OCI-LY1 (cell line): ENCODE measurements at regions not wholly inside any gene's neighbourhood (a gene's known extent, or its start where the extent isn't known, plus 50 kb on each side); places are given as distances from the start of the nearest gene placed in this dataset.

Source experiments
- H2AFZ ChIP-seq: fragments of 200-600 bp; sonication (generic), shearing (Covaris generic); 2 replicates; pipeline ENCODE4 v1.6.0; 2014; ENCODE audit warnings: antibody characterized with exemption, mild to moderate bottlenecking, low read length
- H3F3A ChIP-seq: fragments of 200-600 bp; sonication (generic), shearing (Covaris generic); 2 replicates; pipeline ENCODE4 v1.6.0; 2014; ENCODE audit warnings: mild to moderate bottlenecking, antibody characterized with exemption, low read length, moderate library complexity; ENCODE audit not compliant: insufficient read depth
- H3K27ac ChIP-seq: fragments of 200-600 bp; sonication (generic); 2 replicates; pipeline ENCODE4 v1.5.1; 2014; ENCODE audit warnings: low read length, mixed run types, mild to moderate bottlenecking, low read depth; ENCODE audit not compliant: poor library complexity, severe bottlenecking
- H3K27me3 ChIP-seq: fragments of 200-600 bp; sonication (generic); 2 replicates; pipeline ENCODE4 v1.6.0; 2014; ENCODE audit warnings: antibody characterized with exemption, mild to moderate bottlenecking, low read length, moderate library complexity; ENCODE audit not compliant: insufficient read depth
- H3K36me3 ChIP-seq: fragments of 200-600 bp; sonication (generic); 2 replicates; pipeline ENCODE4 v1.6.1; 2014; ENCODE audit warnings: mild to moderate bottlenecking, antibody characterized with exemption, low read length, moderate library complexity, mixed read lengths; ENCODE audit not compliant: insufficient read depth
- H3K4me1 ChIP-seq: fragments of 200-600 bp; sonication (generic); 2 replicates; pipeline ENCODE4 v1.5.1; 2014; ENCODE audit warnings: mild to moderate bottlenecking, low read length, moderate library complexity; ENCODE audit not compliant: insufficient read depth, severe bottlenecking
- H3K4me2 ChIP-seq: fragments of 200-600 bp; sonication (generic), shearing (Covaris generic); 2 replicates; pipeline ENCODE4 v1.6.1; 2014; ENCODE audit warnings: low read length
- H3K4me3 ChIP-seq: fragments of 200-600 bp; sonication (generic); 2 replicates; pipeline ENCODE4 v1.5.1; 2014; ENCODE audit warnings: low read length, low read depth, mild to moderate bottlenecking, mixed read lengths; ENCODE audit not compliant: poor library complexity, severe bottlenecking
- H3K79me2 ChIP-seq: fragments of 200-600 bp; shearing (Covaris generic); 2 replicates; pipeline ENCODE4 v1.6.1; 2016; ENCODE audit warnings: mixed run types, low read length, mixed read lengths; ENCODE audit not compliant: insufficient read depth
- H3K9ac ChIP-seq: fragments of 200-600 bp; sonication (generic), shearing (Covaris generic); 2 replicates; pipeline ENCODE4 v1.6.1; 2014; ENCODE audit warnings: mild to moderate bottlenecking, low read length, mixed read lengths
- H3K9me2 ChIP-seq: fragments of 200-600 bp; sonication (generic), shearing (Covaris generic); 2 replicates; pipeline ENCODE4 v1.6.1; 2014; ENCODE audit warnings: low read depth, mild to moderate bottlenecking, low read length, mixed read lengths
- H3K9me3 ChIP-seq: fragments of 200-600 bp; shearing (Covaris generic); 2 replicates; pipeline ENCODE4 v1.6.1; 2014; ENCODE audit warnings: low read length, mixed read lengths
- H4K20me1 ChIP-seq: fragments of 200-600 bp; sonication (generic), shearing (Covaris generic); 2 replicates; pipeline ENCODE4 v1.6.0; 2016; ENCODE audit warnings: mild to moderate bottlenecking, low read length; ENCODE audit not compliant: insufficient read depth
- EZH2 ChIP-seq: fragments of 200-600 bp; sonication (generic), shearing (Covaris generic); IDR thresholded peaks from 2 replicates; pipeline ENCODE4 v1.8.0; 2017; ENCODE audit warnings: borderline replicate concordance, mixed run types, mild to moderate bottlenecking, antibody characterized with exemption, low read length, moderate library complexity, mixed read lengths
- TF ChIP-seq, protein P1 (sequence below): fragments of 200-600 bp; sonication (generic), shearing (Covaris generic); IDR thresholded peaks from 2 replicates; pipeline ENCODE4 v1.5.1; 2017; ENCODE audit warnings: mild to moderate bottlenecking, antibody characterized with exemption, low read length, moderate library complexity, mixed read lengths

GRCh38 chr4:72945719-72946336 lies 123.7 kb downstream of the COX18 start:
- TF ChIP-seq, protein P1, sequence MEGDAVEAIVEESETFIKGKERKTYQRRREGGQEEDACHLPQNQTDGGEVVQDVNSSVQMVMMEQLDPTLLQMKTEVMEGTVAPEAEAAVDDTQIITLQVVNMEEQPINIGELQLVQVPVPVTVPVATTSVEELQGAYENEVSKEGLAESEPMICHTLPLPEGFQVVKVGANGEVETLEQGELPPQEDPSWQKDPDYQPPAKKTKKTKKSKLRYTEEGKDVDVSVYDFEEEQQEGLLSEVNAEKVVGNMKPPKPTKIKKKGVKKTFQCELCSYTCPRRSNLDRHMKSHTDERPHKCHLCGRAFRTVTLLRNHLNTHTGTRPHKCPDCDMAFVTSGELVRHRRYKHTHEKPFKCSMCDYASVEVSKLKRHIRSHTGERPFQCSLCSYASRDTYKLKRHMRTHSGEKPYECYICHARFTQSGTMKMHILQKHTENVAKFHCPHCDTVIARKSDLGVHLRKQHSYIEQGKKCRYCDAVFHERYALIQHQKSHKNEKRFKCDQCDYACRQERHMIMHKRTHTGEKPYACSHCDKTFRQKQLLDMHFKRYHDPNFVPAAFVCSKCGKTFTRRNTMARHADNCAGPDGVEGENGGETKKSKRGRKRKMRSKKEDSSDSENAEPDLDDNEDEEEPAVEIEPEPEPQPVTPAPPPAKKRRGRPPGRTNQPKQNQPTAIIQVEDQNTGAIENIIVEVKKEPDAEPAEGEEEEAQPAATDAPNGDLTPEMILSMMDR = no peak
- no peak for TF ChIP-seq EZH2
- Histone ChIP-seq H3K4me1 (no peaks in the 10 kb centered on the region), H2AFZ (no peak overlapping the region), H3F3A (no peaks in the 10 kb centered on the region), H3K27me3 (no peaks in the 10 kb centered on the region), H3K9me2 (no peaks in the 10 kb centered on the region), H3K36me3 (no peaks in the 10 kb centered on the region), H3K9me3 (0 out of 2 replicates have a peak, but pooled peaks cover 3% of the 10 kb centered on the region), H3K27ac (no peak overlapping the region), H4K20me1 (no peaks in the 10 kb centered on the region), H3K79me2 (no peaks in the 10 kb centered on the region), H3K9ac (no peak overlapping the region), H3K4me2 (no peak overlapping the region), H3K4me3 (no peak overlapping the region)

- H2AFZ ChIP-seq = no peak overlapping the region
- H3K4me2 ChIP-seq = no peak overlapping the region
- no peaks in the 10 kb centered on the region for H3K9me2 ChIP-seq
- no peaks in the 10 kb centered on the region for H3F3A ChIP-seq
- H3K9me3 ChIP-seq = 0 out of 2 replicates have a peak, but pooled peaks cover 3% of the 10 kb centered on the region
- H3K27me3 ChIP-seq = no peaks in the 10 kb centered on the region
- H3K27ac ChIP-seq = no peak overlapping the region
- no peaks in the 10 kb centered on the region for H3K36me3 ChIP-seq
- no peak overlapping the region for H3K4me3 ChIP-seq
- no peak for TF ChIP-seq EZH2
- TF ChIP-seq, protein P1 = no peak
- H3K79me2 ChIP-seq = no peaks in the 10 kb centered on the region
- no peak overlapping the region for H3K9ac ChIP-seq
- H4K20me1 ChIP-seq = no peaks in the 10 kb centered on the region
- no peaks in the 10 kb centered on the region for H3K4me1 ChIP-seq
These were observed 127.0 kb downstream of the COX18 start for GRCh38 chr4:72942565-72942964.

- TF ChIP-seq, protein P1 = no peak
- TF ChIP-seq EZH2 = no peak
- H3K9ac ChIP-seq = no peak overlapping the region
- H3K4me2 ChIP-seq = no peak overlapping the region
- no peaks in the 10 kb centered on the region for H3K9me2 ChIP-seq
- H3K79me2 ChIP-seq = no peaks in the 10 kb centered on the region
- H3K9me3 ChIP-seq = no peaks in the 10 kb centered on the region
- no peaks in the 10 kb centered on the region for H3K36me3 ChIP-seq
- no peaks in the 10 kb centered on the region for H3F3A ChIP-seq
- H2AFZ ChIP-seq = no peak overlapping the region
- no peaks in the 10 kb centered on the region for H3K27me3 ChIP-seq
- H3K27ac ChIP-seq = no peak overlapping the region
- no peak overlapping the region for H3K4me3 ChIP-seq
- H4K20me1 ChIP-seq = no peaks in the 10 kb centered on the region
- H3K4me1 ChIP-seq = no peaks in the 10 kb centered on the region
These were observed 131.0 kb downstream of the COX18 start for GRCh38 chr4:72938516-72938915.
